LNCaP clone FGC (cell line): ENCODE measurements at regions not wholly inside any gene's neighbourhood (a gene's known extent, or its start where the extent isn't known, plus 50 kb on each side); places are given as distances from the start of the nearest gene placed in this dataset.
"Not testable (repeated sequence)": the region's sequence is repeated elsewhere in the genome, so short reads cannot be mapped to it uniquely, and the experiment has no call there.

Source experiments
- DNase-seq: peaks from one replicate; pipeline ENCODE4 v3.0.0-alpha.2; 2011; ENCODE audit warnings: low read depth
- H3K4me3 ChIP-seq: 2 replicates; pipeline ENCODE4 v1.5.1; 2011; ENCODE audit warnings: mild to moderate bottlenecking, low read depth, low read length, control low read depth
- TF ChIP-seq, protein P1 (sequence below): IDR thresholded peaks from 2 replicates; pipeline ENCODE4 v1.5.1; 2012; ENCODE audit warnings: mild to moderate bottlenecking; ENCODE audit not compliant: control insufficient read depth, insufficient read depth; ENCODE audit errors: extremely low read depth

DNA sequence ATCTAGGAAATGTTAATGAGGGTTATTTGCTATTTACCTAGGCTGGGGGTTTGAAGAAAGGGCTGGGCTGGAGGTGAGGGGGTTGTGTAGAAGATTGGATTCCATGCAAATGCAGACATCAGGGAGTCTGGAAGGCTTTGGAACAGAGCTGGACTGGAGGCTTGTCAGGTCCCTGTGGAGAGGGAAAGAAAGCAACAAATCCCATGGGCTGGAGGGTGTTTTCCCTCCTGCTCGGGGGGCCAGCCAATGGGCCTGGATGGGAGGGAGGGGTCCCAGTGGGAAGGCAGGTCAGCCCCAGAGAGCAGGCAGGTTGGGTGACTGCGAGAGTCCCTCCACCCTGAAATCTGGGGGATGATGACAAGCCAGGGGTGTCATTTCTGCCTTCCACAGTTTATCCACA is 431.8 kb downstream of the RPS24 start:
- no peak overlapping the region for H3K4me3 ChIP-seq
- DNase-seq, result no peak
- TF ChIP-seq, protein P1, sequence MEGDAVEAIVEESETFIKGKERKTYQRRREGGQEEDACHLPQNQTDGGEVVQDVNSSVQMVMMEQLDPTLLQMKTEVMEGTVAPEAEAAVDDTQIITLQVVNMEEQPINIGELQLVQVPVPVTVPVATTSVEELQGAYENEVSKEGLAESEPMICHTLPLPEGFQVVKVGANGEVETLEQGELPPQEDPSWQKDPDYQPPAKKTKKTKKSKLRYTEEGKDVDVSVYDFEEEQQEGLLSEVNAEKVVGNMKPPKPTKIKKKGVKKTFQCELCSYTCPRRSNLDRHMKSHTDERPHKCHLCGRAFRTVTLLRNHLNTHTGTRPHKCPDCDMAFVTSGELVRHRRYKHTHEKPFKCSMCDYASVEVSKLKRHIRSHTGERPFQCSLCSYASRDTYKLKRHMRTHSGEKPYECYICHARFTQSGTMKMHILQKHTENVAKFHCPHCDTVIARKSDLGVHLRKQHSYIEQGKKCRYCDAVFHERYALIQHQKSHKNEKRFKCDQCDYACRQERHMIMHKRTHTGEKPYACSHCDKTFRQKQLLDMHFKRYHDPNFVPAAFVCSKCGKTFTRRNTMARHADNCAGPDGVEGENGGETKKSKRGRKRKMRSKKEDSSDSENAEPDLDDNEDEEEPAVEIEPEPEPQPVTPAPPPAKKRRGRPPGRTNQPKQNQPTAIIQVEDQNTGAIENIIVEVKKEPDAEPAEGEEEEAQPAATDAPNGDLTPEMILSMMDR, result no peak

DNA sequence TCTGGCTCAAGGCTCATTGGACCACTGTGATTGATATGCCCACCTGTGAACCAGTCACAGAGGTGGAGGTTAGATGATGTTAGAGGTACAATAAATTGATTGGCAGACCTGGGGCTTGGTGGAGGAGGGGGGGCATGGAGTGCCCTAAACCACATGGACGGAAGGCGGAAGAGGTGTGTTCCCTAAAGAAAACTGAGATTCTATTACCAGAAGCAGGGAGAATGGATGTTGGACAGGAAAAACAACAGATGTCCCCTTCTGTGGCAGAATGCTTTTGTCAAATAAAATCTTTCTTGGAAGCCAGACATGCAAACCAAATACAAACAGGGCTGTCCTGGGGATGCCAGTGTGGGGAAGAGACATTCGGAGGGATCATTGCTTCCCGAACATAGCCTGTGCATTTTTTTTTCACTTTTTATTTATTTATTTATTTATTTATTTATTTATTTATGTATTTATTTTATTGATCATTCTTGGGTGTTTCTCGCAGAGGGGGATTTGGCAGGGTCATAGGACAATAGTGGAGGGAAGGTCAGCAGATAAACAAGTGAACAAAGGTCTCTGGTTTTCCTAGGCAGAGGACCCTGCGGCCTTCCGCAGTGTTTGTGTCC is 433.9 kb downstream of the RPS24 start:
- TF ChIP-seq, protein P1, result no peak
- H3K4me3 ChIP-seq, result no peak overlapping the region
- no peak for DNase-seq

DNA sequence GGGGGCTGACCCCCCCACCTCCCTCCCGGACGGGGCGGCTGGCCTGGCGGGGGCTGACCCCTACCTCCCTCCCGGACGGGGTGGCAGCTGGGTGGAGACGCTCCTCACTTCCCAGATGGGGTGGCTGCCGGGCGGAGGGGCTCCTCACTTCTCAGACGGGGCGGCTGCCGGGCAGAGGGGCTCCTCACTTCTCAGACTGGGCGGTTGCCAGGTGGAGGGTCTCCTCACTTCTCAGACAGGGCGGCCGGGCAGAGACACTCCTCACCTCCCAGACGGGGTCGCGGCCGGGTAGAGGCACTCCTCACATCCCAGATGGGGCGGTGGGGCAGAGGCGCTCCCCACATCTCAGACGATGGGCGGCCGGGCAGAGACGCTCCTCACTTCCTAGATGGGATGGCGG is 435.1 kb downstream of the RPS24 start:
- not testable (repeated sequence) for H3K4me3 ChIP-seq, DNase-seq

DNA sequence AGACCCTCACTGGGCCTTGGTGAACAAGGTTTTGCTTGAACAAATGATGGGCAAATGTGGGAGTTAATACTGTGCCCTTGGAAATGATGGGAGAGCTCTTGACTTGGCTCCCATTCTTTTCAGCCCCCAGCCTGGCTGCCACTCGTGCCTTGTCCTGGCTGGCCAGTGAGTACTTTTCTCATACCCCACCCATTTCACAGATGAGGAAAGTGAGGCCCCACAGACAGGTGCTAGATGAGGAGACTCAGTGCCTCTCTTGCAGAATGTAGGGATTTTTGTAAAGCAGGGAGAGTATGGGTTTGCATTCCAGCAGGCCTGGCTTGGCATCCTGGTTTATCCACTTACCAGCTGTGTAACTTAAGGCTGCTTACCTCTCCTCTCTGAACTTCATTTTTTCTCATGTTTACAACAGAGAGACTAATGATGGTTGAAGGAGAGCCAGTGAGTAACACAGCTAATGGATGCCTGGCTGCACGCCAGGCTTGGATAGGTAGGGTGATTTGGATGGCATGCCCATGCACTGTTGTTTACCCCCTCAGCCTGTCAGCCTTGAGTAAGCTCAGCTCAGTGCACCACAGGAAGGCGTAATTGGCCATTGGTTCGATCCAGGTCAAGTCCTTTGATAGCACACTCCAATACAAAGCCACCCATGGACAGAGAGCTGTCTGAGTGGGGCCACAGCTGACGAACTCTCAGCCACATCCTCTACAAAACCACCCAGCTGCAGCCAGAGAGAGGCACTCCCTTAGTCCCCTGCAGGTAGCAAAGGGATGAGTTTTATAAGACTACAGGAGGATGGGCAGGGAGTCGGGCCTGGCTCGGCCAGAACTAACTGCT is 436.8 kb downstream of the RPS24 start:
- H3K4me3 ChIP-seq, result no peak overlapping the region
- no peak for DNase-seq
- TF ChIP-seq, protein P1, result no peak

DNA sequence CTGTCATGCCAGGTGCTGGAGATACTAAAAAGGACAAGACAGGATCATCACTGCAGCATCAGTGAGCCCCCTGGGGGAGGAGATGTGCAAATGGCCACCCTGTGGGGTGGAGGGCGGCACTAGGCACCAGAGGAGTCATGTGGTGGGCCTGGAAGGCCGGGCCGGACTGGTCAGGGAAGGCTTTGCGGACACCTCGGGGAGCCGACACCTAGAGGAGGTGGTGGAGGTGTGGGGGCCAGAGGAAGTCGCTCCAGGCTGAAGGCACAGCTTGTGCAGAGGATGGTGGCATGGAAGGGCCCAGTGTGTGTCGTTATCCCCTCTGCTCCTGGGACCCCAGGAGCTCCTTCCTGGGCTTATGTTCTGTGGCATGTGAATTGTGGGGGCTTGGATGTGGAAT is 437.7 kb downstream of the RPS24 start:
- no peak overlapping the region for H3K4me3 ChIP-seq
- TF ChIP-seq, protein P1, result no peak
- no peak for DNase-seq

DNA sequence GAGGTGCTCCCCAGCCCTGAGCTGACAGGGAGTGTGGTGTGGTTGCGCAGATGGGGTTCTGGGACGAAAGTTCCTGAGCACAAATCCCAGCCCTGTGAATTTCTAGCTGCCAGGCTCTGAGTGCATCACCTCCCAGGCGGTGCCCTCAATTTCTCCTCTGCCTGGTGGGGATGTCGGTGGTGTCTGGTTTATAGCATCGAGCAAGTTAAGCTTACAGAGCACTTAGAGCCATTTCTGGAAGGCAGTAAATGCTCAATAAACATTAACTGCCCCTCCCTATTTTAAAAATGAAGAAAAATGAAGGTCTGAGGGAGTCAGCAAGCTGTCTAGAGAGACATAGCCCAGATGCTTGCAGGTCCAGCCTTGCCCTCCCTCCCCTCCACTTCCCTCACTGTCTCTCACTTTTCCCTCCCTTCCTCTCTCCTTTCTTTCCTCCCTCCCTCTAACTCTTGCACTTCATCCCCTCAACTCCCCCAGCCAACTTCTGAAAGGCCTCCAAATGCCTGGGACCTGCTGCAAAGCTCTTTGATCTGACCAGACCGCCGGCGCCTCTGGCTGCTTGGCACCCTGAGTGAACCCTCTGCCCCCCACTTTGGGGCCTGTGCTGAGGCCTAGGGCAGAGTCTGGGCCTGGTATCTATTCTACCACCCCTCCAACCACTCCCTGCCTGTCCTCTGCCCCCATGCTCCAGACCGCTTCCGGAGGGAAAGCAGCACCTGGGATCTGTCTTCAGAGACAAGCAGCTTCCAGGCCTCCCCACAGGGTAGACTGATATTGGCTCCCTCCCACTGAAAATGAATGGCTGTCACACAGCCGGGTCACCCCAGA is 438.3 kb downstream of the RPS24 start:
- no peak overlapping the region for H3K4me3 ChIP-seq
- TF ChIP-seq, protein P1, result no peak
- DNase-seq, result no peak

DNA sequence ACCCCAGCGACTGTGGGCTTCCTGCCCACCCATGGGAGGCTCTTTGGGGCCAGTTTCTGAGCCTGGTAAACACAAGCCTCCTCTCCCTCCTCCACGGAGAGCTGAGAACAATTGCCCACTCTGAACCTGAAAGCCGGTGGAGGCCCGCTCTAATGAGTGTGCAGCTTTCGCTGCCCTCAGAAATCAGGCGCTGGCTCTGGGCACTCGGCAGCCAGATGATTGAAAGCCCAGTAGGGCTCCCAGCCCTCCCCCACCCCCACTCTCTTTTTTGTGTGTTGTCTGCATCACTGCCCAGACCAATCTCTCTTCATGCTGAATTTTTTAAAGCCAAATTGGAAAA is 438.9 kb downstream of the RPS24 start:
- TF ChIP-seq, protein P1, result no peak
- no peak for DNase-seq

More for the DNA sequence above, 438.9 kb downstream of the RPS24 start:
- no peak overlapping the region for H3K4me3 ChIP-seq
